ENCODE measurements at regions not wholly inside any gene's neighbourhood (a gene's known extent, or its start where the extent isn't known, plus 50 kb on each side); places are given as distances from the start of the nearest gene placed in this dataset.

- no peak for DNase-seq (ENCODE audit: low spot score)
Observed at GRCh38 chr1:5632814-5633213, 359.4 kb downstream of the NPHP4 start.

- DNase-seq (ENCODE audit: low spot score) = peak; percentile 31
Observed at GRCh38 chr1:5632224-5632623, 360.0 kb downstream of the NPHP4 start.

DNA sequence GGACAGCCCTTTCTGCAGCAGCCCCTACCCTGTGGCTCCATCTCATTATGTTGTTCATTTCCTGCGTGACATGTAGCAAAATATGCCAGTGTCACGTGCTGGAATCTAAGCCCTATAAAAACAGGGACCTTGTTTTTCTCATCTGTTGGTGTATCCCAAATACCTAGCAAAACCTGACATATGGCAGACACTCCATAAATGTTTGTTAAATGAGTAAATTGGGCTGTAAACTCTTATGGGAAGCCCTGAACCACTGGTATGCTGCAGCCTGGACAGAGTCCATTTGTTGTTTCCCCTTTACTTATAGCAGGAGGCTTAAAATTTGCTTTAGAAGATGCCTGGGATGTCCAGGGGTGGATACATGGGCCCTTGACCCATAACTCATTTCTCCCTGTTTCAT, 363.8 kb downstream of the NPHP4 start:
- DNase-seq (ENCODE audit: low spot score) = no peak

- no peak for DNase-seq (ENCODE audit: low spot score)
Observed at GRCh38 chr1:5623399-5623798, 368.8 kb downstream of the NPHP4 start.

DNA sequence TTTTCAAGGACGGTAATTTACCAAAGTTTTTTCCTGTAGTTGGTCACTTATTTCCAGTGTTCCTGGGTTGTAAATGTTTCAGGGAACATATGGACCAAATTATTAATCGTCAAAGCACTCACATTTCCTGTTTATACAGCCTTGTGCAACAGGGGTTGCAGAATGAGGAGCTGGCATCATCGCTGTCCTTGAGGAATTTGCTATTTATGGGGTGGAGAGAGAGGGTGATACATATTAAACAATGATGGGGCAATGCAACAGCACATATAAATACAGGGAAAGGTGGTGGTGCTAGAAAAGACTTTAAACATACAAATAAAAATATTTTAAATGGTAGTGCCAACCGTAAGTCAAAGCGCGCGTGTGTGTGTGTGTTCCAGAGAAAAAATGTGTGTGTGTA, 369.8 kb downstream of the NPHP4 start:
- DNase-seq (ENCODE audit: low spot score) = no peak

- DNase-seq (ENCODE audit: low spot score) = no peak
Observed at GRCh38 chr1:5621692-5622091, 370.5 kb downstream of the NPHP4 start.

DNA sequence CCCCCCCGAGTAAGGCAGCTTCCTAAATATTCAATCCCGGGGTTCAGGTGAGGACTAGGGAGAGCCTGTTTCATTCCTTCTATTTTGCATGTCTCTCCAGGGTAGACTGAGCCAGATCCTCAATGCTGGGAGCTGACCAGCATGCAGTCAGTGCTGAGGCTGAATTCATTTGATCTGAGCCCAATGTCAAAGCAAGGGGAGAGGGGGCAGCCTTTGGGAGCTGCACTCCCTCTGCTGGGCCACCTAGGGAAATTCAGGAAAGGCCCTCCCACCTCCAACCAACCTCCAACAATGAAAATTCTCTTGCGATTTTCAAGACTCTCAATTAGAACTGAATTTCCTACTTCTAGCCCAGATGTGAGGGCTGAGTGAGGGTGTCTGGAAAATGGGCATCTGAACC, 371.2 kb downstream of the NPHP4 start:
- DNase-seq (ENCODE audit: low spot score) = peak; percentile 68

GRCh38 chr1:5620418-5620817, 371.8 kb downstream of the NPHP4 start:
- no peak for DNase-seq (ENCODE audit: low spot score)

DNA sequence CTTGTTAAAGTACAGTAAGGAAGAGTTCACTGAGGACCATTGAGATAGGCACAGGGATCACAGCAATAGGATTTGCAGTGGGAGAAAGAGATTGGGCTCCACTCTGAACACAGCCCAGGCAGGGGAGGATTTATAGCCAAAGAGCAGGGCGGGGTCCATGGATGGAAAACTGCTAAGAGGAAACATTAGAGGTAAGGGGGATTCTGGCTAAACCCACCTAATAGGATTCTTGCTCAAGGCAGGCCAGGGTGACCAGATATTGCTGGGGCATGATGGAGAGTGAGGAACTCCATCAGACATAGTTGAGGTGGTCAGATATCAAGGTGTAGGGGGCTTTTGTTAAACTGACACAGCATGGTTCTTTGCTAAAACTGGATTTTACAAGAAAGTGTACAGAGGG, 372.8 kb downstream of the NPHP4 start:
- no peak for DNase-seq (ENCODE audit: low spot score)

- DNase-seq (ENCODE audit: low spot score) = no peak
Observed at GRCh38 chr1:5617546-5617945, 374.7 kb downstream of the NPHP4 start.

GRCh38 chr1:5617179-5617520, 375.1 kb downstream of the NPHP4 start:
- no peak for DNase-seq (ENCODE audit: low spot score)

DNA sequence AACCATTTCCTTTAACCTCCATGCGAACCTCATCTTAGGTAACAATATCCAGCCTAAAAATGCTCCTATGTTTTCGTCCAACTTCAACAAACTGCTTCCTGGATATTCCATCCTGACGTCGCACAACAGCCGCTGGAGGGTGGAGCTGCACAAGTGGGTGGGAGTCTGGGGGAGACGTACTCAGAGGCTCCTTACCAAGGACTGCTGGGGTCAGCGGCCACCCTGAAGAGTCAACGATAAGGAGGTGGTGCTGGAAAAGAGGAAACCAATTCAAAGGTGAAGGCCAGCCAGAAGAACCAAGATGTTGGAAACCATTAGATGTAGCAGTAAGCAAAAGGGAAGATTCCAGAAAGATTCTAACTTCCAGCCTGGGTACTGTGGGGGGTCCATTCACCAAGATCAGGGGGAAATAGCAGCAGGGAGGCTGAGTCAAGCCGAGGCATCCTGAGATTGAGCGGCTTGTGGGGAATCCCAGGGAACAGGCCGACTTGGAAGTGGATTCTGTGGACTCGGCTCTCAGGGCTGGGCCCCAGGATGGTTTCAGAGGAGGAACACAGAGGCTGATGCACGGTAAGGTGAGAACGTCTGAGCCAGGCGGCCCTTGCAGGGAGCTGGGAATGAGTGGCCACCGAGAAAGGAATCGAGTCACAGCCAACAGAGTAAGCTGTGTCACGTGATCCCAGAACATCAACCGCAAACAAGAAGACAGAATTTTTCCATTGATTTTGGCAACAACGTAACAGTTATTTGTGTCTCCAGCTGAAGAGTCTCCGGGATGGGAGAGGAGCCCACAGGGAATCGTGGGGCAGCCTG, 375.7 kb downstream of the NPHP4 start:
- no peak for DNase-seq (ENCODE audit: low spot score)

- DNase-seq (ENCODE audit: low spot score) = no peak
Observed at GRCh38 chr1:5615076-5615475, 377.1 kb downstream of the NPHP4 start.

DNA sequence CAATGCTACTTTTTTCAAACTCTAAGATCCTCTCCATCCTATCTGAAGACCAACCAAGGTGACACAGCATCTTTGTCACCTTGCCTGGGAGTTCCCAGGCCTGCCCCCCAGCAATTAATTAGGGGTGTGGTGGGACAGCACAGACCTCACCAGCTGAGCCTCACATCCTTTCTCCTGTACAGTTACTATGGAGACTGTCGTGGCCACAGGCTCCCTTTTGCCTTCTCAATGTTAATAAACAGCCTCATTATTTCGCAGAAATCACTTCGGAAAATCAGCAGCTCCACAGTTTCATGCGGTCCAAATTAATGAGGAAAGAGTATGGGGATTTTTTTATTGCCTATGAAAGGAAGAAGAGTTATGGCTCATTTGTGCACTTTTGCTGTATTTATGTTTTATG, 378.3 kb downstream of the NPHP4 start:
- no peak for DNase-seq (ENCODE audit: low spot score)

DNA sequence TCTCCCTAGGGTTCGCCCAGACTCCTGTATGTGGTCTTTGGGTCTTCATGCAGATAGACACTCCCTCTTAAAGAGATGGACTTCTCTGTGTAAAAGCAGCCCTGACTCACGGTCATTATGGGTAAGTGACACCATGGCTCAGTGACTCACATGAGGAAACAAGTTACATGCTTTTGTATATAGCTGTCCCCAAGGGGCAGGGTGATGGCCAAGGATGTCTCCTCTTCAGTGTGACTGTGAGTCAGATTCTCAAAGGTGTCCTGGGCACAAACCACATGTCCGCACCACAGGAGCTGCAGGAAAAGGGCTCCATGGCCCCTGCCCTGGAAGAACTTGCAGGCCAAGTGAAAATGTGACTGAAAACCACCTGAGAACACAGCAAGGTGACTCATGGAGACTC, 380.4 kb downstream of the NPHP4 start:
- DNase-seq (ENCODE audit: low spot score) = no peak

DNA sequence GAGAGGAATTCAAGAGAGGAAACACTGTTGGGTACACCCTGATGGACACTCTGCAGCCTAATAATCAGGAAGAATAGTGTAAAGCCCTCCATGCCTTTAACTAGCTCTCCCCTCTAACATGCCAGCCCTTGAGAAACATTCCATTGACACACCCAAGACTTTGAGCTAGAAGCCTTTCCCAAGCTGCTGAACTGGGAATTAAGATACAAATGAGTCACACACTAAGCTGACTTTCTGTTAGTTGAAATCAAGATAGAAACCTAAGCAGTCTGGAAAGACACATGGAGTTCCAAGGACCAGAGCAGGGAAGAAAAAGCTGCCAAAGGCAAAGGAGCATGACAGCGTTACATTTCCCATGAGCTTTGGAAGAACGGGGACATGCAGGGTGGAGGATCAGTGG, 380.8 kb downstream of the NPHP4 start:
- no peak for DNase-seq (ENCODE audit: low spot score)

DNA sequence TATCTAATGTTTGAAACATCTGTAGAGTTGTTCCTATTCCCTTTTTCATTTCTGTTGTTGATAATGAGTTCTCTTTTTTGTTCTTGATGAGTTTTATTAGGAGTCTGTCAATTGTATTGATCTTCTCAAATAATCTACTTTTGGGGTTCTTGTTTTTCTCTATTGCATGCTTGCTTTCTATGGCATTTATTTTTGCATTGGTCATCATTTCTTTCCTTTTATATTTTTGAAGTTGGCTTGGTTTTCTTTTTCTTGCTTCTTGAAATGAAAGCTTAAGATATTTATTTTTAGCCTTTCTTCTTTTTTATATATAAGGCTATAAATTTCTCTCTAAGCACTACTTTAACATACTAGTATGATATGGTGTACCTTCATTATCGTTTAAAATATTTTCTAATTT, 381.8 kb downstream of the NPHP4 start:
- no peak for DNase-seq (ENCODE audit: low spot score)

DNA sequence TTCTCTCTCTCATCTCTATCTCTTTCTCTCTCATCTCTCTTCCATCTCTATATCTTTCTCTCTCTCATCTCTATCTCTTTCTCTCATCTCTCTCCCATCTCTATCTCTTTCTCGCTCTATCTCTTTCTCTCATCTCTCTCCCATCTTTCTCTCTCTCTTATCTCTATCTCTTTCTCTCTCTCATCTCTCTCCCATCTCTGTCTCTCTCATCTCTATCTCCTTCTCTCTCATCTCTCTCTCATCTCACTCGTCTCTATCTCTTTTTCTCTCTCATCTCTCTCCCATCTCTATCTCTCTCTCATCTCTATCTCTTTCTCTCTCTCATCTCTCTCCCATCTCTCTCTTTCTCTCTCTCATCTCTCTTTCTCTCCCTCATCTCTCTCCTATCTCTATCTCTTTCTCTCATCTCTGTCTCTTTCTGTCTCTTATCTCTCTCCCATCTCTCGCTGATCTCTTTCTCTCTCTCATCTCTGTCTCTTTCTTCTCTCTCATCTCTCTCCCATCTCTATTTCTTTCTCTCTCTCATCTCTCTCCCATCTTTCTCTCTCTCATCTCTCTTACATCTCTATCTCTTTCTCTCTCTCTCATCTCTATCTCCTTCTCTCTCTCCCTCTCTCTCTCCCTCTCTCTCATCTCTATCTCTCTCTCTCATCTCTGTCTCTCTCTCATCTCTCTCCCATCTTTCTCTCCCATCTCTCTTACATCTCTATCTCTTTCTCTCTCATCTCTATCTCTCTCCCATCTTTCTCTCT, 388.7 kb downstream of the NPHP4 start:
- DNase-seq (ENCODE audit: low spot score) = no peak

GRCh38 chr1:5602718-5603117, 389.5 kb downstream of the NPHP4 start:
- peak; percentile 28 for DNase-seq (ENCODE audit: low spot score)

DNA sequence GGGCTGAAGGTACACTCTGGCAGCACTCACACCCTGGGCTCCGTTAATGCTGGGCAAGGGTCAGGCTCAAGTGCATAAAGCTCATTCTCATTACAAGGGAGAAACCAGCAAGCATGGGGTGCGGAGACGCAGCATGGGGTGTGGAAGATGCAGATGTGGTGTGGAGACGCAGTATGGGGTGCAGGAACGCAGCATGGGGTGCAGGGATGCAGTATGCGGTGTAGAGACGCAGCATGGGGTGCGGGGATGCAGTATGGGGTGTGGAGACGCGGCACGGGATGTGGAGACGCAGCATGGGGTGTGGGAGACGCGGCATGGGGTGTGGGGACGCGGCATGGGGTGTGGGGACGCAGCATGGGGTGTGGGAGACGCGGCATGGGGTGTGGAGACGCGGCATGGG, 390.7 kb downstream of the NPHP4 start:
- peak; percentile 22 for DNase-seq (ENCODE audit: low spot score)

DNA sequence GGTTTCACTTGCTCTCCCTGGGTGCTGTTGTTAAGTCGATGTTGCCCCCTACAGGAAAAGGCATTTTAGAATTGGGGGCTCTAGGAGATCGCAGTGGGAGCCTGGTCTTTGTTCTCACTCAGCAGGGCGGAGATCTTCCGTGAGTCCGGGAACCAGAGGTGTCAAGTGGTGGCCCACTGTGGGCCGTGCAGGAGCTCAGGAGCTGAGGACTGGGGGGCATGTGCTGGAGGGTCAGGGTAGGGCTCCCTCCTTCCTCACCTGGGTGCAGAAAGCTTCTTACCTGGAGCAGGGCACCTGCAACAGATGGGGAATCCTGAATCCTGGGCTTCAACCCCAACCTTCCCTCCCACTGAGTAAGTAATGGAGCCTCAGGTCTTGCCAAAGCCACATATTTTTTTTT, 392.7 kb downstream of the NPHP4 start:
- peak; percentile 36 for DNase-seq (ENCODE audit: low spot score)

DNA sequence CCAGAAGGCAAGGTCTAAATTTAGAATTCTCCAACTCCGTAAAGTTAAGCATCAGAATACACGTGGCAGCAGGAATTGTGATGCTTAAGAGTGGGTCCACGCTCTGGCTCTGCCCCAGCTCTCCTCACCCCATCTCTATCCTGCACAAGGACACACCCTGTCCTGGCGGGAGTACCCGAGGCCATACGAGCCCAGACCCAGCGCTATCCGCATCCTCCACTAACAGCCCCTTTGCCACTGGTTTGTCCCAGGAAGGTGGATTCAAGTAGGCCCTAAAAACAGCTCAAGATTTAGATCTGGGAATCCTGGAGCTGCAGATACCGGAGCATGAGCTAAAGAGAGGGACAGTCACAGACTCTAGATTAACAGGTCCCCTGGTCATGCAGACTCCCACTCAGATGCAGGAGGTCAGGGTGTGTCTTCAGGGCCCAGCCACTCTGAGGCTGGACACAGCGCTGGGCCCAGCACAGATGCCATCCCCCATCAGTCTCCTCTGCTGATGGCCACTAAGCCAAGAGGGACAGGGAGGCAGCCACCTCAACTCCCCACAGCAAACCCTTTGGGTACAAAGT, 393.3 kb downstream of the NPHP4 start:
- peak; percentile 24 for DNase-seq (ENCODE audit: low spot score)
